Hepatocyte (in vitro differentiated cells): ENCODE measurements at regions not wholly inside any gene's neighbourhood (a gene's known extent, or its start where the extent isn't known, plus 50 kb on each side); places are given as distances from the start of the nearest gene placed in this dataset.

Source experiments
- DNase-seq: peaks from one replicate; pipeline ENCODE4 v3.0.0-alpha.2; 2016; ENCODE audit warnings: low spot score
- H2AFZ ChIP-seq: fragments of 200-600 bp; sonication (generic); 2 replicates; pipeline ENCODE4 v1.6.0; 2016; ENCODE audit warnings: antibody characterized with exemption, mild to moderate bottlenecking
- H3K27ac ChIP-seq: fragments of 200-600 bp; sonication (generic); 2 replicates; pipeline ENCODE4 v1.5.1; 2016; ENCODE audit warnings: mild to moderate bottlenecking
- H3K27me3 ChIP-seq: fragments of 200-600 bp; sonication (generic); 2 replicates; pipeline ENCODE4 v1.6.1; 2016
- H3K36me3 ChIP-seq: fragments of 200-600 bp; sonication (generic); replicated peaks from 2 replicates; pipeline ENCODE4 v1.5.1; 2016; ENCODE audit warnings: low read depth; ENCODE audit not compliant: insufficient read depth
- H3K4me1 ChIP-seq: fragments of 200-600 bp; sonication (generic); 2 replicates; pipeline ENCODE4 v1.5.1; 2016; ENCODE audit warnings: mild to moderate bottlenecking, moderate library complexity; ENCODE audit not compliant: insufficient read depth
- H3K4me2 ChIP-seq: fragments of 200-600 bp; sonication (generic); 2 replicates; pipeline ENCODE4 v1.6.0; 2016
- H3K4me3 ChIP-seq: fragments of 200-600 bp; sonication (generic); 2 replicates; pipeline ENCODE4 v1.5.1; 2016; ENCODE audit warnings: mild to moderate bottlenecking
- H3K79me2 ChIP-seq: fragments of 200-600 bp; sonication (generic); 2 replicates; pipeline ENCODE4 v1.6.0; 2017; ENCODE audit warnings: mild to moderate bottlenecking
- H3K9me2 ChIP-seq: fragments of 200-600 bp; sonication (generic); replicated peaks from 2 replicates; pipeline ENCODE4 v1.6.0; 2017; ENCODE audit warnings: mild to moderate bottlenecking; ENCODE audit not compliant: insufficient read depth
- H3K9me3 ChIP-seq: fragments of 200-600 bp; sonication (generic); 2 replicates; pipeline ENCODE4 v1.5.1; 2016; ENCODE audit warnings: low read depth, mild to moderate bottlenecking
- H4K20me1 ChIP-seq: fragments of 200-600 bp; sonication (generic); 2 replicates; pipeline ENCODE4 v1.6.0; 2016; ENCODE audit warnings: mild to moderate bottlenecking; ENCODE audit not compliant: insufficient read depth, poor library complexity, severe bottlenecking
- EZH2 ChIP-seq: fragments of 200-600 bp; sonication (generic); IDR thresholded peaks from 2 replicates; pipeline ENCODE4 v1.6.1; 2016; ENCODE audit warnings: antibody characterized with exemption, mild to moderate bottlenecking, borderline replicate concordance
- EZH2phosphoT487 ChIP-seq: fragments of 200-600 bp; sonication (generic); IDR thresholded peaks from one replicate; pipeline ENCODE4 v1.6.1; 2018; ENCODE audit warnings: antibody characterized with exemption, mild to moderate bottlenecking, low read depth, moderate library complexity; ENCODE audit not compliant: unreplicated experiment, severe bottlenecking
- WGBS: methylation state at CpG from one replicate; pipeline ENCODE4 v1.1.6; 2016; ENCODE audit warnings: low lambda C conversion rate; ENCODE audit errors: missing lambda C conversion rate; 5-methylcytosine and 5-hydroxymethylcytosine counted together
- TF ChIP-seq, protein P1 (sequence below): fragments of 200-600 bp; sonication (generic); IDR thresholded peaks from 2 replicates; pipeline ENCODE4 v1.5.1; 2016; ENCODE audit warnings: antibody characterized with exemption, mild to moderate bottlenecking; ENCODE audit not compliant: poor library complexity

DNA sequence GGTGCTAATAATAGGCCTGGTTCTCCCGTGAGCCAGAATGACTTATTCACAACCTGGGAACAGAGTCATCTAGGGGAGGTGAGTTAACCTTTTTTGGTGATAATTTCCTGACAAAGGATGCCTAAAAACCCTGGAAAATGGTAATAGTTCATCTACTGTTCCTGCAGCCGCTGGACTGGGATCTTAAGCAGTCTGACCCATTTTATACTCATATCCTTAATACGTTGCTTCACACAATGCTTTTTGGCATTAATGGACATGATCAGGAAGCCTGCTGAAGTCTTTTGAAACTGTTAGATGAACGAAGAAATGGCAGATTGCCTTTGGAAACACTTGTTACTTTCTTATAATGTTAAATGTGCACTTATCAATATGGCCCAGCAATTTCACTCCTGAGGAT lies 81.9 kb upstream of the BMP2 start:
- H4K20me1 ChIP-seq, result no peaks in the 10 kb centered on the region
- TF ChIP-seq, protein P1, sequence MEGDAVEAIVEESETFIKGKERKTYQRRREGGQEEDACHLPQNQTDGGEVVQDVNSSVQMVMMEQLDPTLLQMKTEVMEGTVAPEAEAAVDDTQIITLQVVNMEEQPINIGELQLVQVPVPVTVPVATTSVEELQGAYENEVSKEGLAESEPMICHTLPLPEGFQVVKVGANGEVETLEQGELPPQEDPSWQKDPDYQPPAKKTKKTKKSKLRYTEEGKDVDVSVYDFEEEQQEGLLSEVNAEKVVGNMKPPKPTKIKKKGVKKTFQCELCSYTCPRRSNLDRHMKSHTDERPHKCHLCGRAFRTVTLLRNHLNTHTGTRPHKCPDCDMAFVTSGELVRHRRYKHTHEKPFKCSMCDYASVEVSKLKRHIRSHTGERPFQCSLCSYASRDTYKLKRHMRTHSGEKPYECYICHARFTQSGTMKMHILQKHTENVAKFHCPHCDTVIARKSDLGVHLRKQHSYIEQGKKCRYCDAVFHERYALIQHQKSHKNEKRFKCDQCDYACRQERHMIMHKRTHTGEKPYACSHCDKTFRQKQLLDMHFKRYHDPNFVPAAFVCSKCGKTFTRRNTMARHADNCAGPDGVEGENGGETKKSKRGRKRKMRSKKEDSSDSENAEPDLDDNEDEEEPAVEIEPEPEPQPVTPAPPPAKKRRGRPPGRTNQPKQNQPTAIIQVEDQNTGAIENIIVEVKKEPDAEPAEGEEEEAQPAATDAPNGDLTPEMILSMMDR, result no peak
- TF ChIP-seq EZH2, result no peak
- TF ChIP-seq EZH2phosphoT487, result no peak
- H3K27me3 ChIP-seq, result no peaks in the 10 kb centered on the region
- no peaks in the 10 kb centered on the region for H3K36me3 ChIP-seq
- no peak overlapping the region for H3K4me2 ChIP-seq
- H3K27ac ChIP-seq, result peak overlapping the region; percentile 59
- H3K4me1 ChIP-seq, result no peaks in the 10 kb centered on the region
- no peak for DNase-seq
- no peaks in the 10 kb centered on the region for H3K79me2 ChIP-seq
- 69% methylated on average over 4 of the region's 4 CpGs for WGBS
- no peak overlapping the region for H3K4me3 ChIP-seq
- no peaks in the 10 kb centered on the region for H3K9me2 ChIP-seq
- H3K9me3 ChIP-seq, result no peaks in the 10 kb centered on the region
- H2AFZ ChIP-seq, result no peak overlapping the region

DNA sequence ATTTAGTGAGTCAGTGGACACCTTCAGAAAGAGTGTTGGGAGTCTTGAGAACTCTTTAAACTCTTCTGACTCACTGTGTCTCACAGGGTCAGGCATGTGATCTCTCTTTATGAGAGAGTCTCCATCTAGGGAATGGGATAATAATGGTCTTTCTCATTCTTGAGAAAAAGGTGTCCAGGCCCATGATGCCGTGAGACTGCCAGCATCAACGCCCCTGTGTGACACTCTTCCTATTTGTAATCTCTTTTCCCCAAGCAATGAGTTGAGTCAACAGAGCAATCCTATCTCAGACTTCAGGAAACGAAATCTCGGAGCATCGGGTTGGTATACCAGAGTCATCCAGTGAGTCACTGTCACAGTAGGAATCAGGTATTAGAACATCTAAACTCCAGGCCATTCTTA lies 82.3 kb upstream of the BMP2 start:
- TF ChIP-seq, protein P1, result no peak
- TF ChIP-seq EZH2, result no peak
- no peak for TF ChIP-seq EZH2phosphoT487
- Histone ChIP-seq H3K9me3 (no peaks in the 10 kb centered on the region), H2AFZ (no peak overlapping the region), H3K4me2 (no peak overlapping the region), H4K20me1 (no peaks in the 10 kb centered on the region), H3K27me3 (no peaks in the 10 kb centered on the region), H3K79me2 (no peaks in the 10 kb centered on the region), H3K27ac (peak overlapping the region; percentile 59), H3K4me1 (no peaks in the 10 kb centered on the region), H3K9me2 (no peaks in the 10 kb centered on the region), H3K36me3 (no peaks in the 10 kb centered on the region), H3K4me3 (no peak overlapping the region)
- 83% methylated on average over 5 of the region's 5 CpGs for WGBS
- no peak for DNase-seq

DNA sequence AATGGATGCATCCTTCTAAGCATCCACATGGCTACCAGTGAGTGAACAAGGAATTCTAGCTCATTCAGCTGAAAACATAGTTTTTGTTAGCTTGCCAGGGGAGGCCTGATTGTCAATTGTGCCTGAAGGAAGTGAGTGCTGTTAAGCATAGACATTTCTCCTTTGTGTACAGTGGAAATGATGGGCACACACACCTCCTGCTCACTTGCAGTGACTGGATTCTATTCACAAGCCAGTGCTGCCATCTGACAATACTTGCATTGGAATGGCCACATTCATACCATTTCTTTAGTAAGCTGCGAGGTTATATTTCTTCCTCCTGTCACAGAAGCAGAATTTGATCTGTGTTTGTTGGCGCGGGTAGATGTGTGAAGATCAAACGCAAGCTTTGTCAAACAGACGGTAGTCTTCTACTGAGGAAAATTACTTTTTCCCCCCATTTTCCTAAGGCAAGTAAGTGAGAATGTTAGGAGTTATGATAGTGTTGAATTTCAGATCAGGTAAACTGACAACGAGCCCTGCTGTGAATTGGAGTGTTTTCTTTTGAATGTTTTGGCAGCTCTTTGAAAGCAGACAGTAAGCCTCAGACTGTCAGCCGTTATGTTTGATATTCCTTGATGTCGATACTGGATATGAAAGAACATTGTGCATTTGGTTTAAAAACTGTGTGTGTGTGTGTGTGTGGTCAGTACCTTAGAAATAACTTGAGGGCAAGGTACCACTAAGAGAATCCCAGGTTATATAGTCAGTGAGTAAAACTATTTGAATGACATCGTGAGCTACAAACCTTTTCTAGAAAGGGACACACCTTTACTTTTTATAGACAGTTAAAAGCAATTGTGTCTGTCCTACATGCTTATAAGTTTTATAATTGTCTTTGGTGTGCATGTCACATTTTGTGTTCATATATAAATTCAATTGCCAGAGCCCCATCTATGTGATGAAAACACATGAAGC lies 84.2 kb upstream of the BMP2 start:
- H3K27ac ChIP-seq, result no peak overlapping the region
- H2AFZ ChIP-seq, result no peak overlapping the region
- 86% methylated on average over 9 of the region's 9 CpGs for WGBS
- no peaks in the 10 kb centered on the region for H3K36me3 ChIP-seq
- H3K79me2 ChIP-seq, result no peaks in the 10 kb centered on the region
- H4K20me1 ChIP-seq, result no peaks in the 10 kb centered on the region
- no peak for DNase-seq
- H3K27me3 ChIP-seq, result no peaks in the 10 kb centered on the region
- TF ChIP-seq EZH2phosphoT487 (no peak), EZH2 (no peak)
- H3K4me3 ChIP-seq, result no peak overlapping the region
- no peaks in the 10 kb centered on the region for H3K9me2 ChIP-seq
- no peaks in the 10 kb centered on the region for H3K9me3 ChIP-seq
- H3K4me2 ChIP-seq, result no peak overlapping the region
- H3K4me1 ChIP-seq, result no peaks in the 10 kb centered on the region

DNA sequence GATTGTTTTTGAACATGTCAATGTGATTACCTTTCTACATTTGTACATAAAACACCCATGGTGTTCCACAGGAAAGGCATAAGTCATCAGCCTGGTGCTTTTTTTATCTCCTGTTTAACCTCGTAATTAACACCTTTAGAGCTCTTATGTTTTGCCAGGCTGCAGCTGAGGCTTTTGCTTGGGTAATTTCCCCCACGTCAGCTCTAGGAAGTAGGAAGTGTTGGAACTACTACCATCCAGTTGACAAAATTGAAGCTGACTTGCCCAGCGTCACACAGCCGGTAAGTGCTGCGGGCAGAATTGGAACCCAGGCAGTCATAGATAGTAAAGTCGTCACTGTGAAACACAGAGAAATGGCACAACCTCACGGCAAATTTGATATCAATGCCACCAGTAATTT lies 86.6 kb upstream of the BMP2 start:
- Histone ChIP-seq H4K20me1 (no peaks in the 10 kb centered on the region), H3K27ac (no peak overlapping the region), H3K36me3 (no peaks in the 10 kb centered on the region), H2AFZ (no peak overlapping the region), H3K9me3 (no peaks in the 10 kb centered on the region), H3K27me3 (no peaks in the 10 kb centered on the region), H3K79me2 (no peaks in the 10 kb centered on the region), H3K4me1 (no peaks in the 10 kb centered on the region), H3K4me3 (no peak overlapping the region), H3K4me2 (no peak overlapping the region), H3K9me2 (no peaks in the 10 kb centered on the region)
- no peak for TF ChIP-seq EZH2
- TF ChIP-seq EZH2phosphoT487, result no peak
- TF ChIP-seq, protein P1, result no peak
- DNase-seq, result no peak
- WGBS, result 93% methylated on average over 7 of the region's 7 CpGs
